HG02642 (cell line): ENCODE measurements at regions not wholly inside any gene's neighbourhood (a gene's known extent, or its start where the extent isn't known, plus 50 kb on each side); places are given as distances from the start of the nearest gene placed in this dataset.
"Not testable (repeated sequence)": the region's sequence is repeated elsewhere in the genome, so short reads cannot be mapped to it uniquely, and the experiment has no call there.

ENCODE experiments used
- ATAC-seq: cut with Tn5 transposase; IDR thresholded peaks from one replicate; pipeline ENCODE4 v1.9.1; 2021; ENCODE audit warnings: mild to moderate bottlenecking; ENCODE audit not compliant: unreplicated experiment, poor library complexity

GRCh38 chr1:121001090-121001726, 111.6 kb downstream of the PPIAL4A start:
- not testable (repeated sequence) for ATAC-seq

- not testable (repeated sequence) for ATAC-seq
Observed at GRCh38 chr1:121003230-121003629, 113.7 kb downstream of the PPIAL4A start.

GRCh38 chr1:121006826-121007225, 117.3 kb downstream of the PPIAL4A start:
- ATAC-seq, result not testable (repeated sequence)

- ATAC-seq, result not testable (repeated sequence)
Observed at GRCh38 chr1:121007755-121008154, 118.2 kb downstream of the PPIAL4A start.

- not testable (repeated sequence) for ATAC-seq
Observed at GRCh38 chr1:121008512-121009215, 119.1 kb downstream of the PPIAL4A start.

GRCh38 chr1:121009216-121010057, 119.9 kb downstream of the PPIAL4A start:
- not testable (repeated sequence) for ATAC-seq

GRCh38 chr1:121010141-121010540, 120.6 kb downstream of the PPIAL4A start:
- ATAC-seq, result not testable (repeated sequence)

GRCh38 chr1:121013181-121013580, 123.6 kb downstream of the PPIAL4A start:
- ATAC-seq, result not testable (repeated sequence)

- not testable (repeated sequence) for ATAC-seq
Observed at GRCh38 chr1:121016182-121017028, 126.8 kb downstream of the PPIAL4A start.

- ATAC-seq, result not testable (repeated sequence)
Observed at GRCh38 chr1:121019715-121020349, 130.3 kb downstream of the PPIAL4A start.

- not testable (repeated sequence) for ATAC-seq
Observed at GRCh38 chr1:121020350-121021236, 131.0 kb downstream of the PPIAL4A start.

GRCh38 chr1:121021716-121022115, 132.1 kb downstream of the PPIAL4A start:
- not testable (repeated sequence) for ATAC-seq

GRCh38 chr1:121032878-121033494, 143.4 kb downstream of the PPIAL4A start:
- not testable (repeated sequence) for ATAC-seq

GRCh38 chr1:121036792-121037191, 147.2 kb downstream of the PPIAL4A start:
- ATAC-seq, result not testable (repeated sequence)

- not testable (repeated sequence) for ATAC-seq
Observed at GRCh38 chr1:121040974-121041373, 143.2 kb downstream of the FAM72B start.

- ATAC-seq, result not testable (repeated sequence)
Observed at GRCh38 chr1:121041497-121041896, 142.6 kb downstream of the FAM72B start.

- ATAC-seq, result not testable (repeated sequence)
Observed at GRCh38 chr1:121042882-121043281, 141.3 kb downstream of the FAM72B start.

- not testable (repeated sequence) for ATAC-seq
Observed at GRCh38 chr1:121048293-121048752, 135.8 kb downstream of the FAM72B start.
